HG03097 (cell line): ENCODE measurements at regions not wholly inside any gene's neighbourhood (a gene's known extent, or its start where the extent isn't known, plus 50 kb on each side); places are given as distances from the start of the nearest gene placed in this dataset.
"Not testable (repeated sequence)": the region's sequence is repeated elsewhere in the genome, so short reads cannot be mapped to it uniquely, and the experiment has no call there.

Source experiments
- ATAC-seq: cut with Tn5 transposase; IDR thresholded peaks from one replicate; pipeline ENCODE4 v1.9.1; 2021; ENCODE audit not compliant: unreplicated experiment, low FRiP score

DNA sequence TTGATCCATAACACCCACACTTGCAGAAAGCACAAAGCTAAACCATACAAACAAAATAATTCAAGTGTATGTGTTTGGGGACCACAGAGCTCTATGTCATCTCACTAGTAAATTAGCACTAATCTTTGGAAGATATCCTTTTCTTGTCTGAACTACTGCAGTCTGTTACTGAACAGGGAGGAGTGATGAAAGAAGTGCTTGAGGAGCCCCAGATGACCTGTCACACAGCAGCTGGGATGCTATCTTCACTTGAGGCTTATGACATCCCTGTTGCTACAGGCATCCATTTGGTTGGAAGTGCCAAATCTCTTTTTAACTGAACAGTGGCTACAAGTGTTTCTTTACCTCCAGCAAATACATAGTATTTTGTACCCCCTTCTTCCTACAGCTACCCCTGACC, 386.3 kb upstream of the CHAC2 start:
- no peak for ATAC-seq

DNA sequence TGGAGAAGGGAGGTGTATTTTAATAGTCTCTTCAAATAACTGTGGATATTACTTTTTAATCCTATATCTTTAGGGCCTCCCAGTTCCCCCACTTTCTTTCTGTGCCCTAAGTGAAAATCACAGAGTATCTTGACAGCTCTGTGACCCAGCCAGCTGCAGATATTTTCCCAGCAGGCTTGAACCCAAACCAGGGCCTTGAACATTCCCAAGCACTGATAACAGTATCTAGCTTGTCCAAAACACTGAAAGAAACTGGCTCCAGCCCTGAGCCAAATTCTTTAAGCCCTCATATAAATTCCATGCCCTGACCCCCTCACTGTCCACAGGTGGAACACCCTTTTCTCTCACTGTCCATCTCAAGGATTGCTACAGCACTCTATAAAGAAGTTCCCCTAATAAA, 388.1 kb upstream of the CHAC2 start:
- ATAC-seq = no peak

DNA sequence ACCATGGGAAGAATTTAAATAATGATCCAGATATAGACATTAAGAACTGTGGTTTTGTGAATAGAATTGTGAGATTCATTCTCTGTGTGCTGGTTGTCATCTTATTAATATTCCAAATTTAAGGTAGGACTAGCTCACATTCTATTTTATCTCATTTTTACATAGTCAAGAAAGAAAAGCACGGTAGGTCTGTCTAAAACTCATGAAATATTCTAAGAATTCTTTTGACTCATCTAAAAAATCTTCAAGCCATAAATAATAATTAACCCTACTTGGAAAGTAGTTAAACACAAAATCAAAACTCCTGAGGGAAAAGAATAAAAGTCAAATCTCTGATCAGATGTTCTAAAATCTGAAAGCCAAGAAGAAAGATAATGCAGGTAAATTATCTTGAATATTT, 388.8 kb upstream of the CHAC2 start:
- ATAC-seq = no peak

DNA sequence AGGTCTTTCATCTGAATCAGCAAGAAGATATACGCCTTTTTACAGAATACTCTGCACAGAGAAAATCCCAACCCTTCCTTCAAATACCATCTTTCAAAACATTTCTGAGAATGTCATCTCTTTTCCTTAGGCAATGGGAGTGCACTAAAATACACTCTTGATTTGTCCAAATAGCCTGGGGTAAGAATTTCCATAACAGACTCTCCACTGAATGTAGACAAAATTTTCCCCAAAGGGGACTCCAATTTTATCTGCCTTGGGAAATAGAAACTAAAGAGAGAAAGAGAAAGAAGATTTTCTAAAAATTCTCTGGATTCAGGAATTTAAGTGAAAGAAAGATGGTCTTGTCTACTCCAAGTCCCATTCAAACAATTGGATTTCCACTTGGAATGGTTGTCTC, 394.5 kb upstream of the CHAC2 start:
- ATAC-seq = no peak

DNA sequence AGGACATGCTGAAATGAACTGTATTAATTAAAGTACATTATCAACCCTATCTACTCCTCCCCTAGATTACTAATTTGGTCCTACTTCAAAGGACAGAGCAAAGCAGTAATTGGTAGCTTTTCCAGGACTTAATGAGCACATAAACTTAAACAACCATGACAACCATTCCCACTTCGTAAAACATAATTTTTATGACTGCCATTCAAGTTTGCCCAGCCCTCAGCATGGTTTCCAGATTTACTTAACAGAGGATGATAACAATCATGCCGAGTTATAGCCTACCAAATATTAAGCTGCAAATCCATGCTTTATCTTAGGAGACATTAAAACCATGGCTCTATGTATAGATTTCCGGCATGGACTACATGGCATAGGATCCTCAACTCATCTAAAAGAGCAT, 401.1 kb upstream of the CHAC2 start:
- ATAC-seq = no peak

DNA sequence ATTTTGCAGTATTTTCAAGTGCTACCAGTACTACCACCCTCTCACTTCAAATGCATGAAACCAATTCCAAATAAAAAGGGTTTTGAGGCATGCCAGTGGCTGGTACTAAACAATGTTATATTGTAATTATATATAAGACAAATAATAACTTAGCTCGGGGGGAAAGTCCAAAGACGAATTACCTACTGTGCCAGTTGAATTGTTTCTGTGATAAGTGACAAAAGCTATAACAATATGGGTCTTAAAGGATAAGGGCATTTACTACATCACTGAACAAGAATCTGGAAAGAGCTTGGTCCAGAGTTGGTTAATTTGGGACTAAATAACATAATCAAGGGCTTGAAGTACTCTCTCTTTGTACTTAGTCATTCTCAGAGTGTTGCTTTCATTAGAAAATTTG, 404.7 kb upstream of the CHAC2 start:
- ATAC-seq = no peak

DNA sequence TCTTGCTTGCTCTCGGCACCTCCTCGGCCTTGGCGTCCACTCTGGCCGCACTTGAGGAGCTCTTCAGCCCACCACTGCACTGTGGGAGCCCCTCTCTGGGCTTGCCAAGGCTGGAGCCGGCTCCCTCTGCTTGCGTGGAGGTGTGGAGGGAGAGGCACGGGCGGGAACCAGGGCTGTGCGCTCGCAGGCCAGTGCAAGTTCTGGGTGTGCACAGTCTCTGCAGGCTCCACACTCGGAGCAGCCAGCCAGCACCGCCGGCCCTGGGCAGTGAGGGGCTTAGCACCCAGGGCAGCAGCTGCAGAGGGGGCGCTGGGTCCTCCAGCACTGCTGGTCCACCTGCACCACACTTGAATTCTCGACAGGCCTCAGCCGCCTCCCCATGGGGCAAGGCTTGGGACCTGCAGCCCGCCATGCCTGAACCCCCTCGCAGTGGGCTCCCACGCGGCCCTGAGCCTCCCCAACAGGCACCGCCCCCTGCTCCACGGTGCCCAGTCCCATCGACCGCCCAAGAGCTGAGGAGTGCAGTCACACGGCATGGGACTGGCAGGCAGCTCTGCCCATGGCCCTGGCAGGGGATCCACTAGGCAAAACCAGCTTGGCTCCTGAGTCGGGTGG, 411.2 kb upstream of the CHAC2 start:
- ATAC-seq = no peak

DNA sequence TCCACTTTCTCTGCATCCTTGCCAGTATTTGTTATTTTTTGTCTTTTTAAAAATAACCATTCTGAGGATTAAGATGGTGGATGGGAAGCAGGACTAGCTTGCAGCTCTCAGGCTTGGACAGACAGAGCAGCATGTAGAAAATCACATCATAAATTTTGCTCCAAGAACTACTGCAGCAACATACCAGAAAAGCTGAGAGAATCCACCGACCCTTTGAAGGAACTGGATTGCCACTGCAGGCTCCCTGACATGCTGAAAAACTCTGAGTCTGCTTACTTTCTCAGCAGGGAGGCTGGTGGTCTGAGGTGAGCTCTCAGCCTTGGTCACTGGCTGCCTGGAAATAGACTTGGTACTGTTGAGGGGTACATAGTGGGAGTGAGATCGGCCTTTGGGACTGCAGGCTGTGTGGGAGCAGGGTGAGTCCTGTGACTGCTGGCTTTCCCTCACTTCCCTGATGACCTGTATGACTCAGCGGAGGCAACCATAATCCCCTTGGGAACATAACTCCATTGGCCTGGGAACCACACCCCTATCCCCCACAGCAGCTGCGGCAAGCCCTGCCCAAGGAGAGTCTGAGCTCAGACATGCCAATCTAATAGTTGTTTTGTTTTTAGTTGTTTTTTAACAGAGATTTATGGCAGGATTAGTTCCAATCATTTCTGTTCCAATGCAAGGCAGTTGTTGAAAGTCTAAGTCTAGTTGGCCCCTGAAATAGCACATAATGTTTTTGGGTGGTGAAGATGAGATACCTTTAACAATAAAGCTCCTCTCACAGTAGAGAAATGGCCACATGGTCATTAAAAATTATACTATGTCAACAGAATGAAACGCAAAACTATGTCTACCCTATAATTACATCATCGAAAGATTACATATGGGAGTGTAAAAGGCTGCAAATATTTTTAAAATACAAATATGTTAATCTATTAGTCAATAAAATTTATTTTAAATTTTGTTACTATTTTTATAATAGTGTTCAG, 414.2 kb upstream of the CHAC2 start:
- ATAC-seq = no peak

DNA sequence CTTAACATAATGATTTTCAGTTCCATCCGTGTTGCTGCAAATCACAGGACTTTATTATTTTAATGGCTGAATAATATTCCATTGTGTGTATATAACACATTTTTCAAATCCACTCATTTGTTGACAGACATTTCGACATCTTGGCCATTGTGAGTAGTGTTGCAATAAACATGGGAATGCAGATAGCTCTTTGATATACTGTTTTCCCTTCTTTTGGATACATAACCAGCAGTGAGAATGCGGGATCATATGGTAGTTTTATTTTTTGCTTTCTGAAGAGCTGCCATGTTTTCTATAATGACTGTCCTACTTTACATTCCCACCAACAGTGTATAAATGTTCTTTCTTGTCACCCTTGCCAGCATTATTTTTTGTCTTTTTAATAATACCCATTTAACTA, 420.3 kb upstream of the CHAC2 start:
- ATAC-seq = no peak

DNA sequence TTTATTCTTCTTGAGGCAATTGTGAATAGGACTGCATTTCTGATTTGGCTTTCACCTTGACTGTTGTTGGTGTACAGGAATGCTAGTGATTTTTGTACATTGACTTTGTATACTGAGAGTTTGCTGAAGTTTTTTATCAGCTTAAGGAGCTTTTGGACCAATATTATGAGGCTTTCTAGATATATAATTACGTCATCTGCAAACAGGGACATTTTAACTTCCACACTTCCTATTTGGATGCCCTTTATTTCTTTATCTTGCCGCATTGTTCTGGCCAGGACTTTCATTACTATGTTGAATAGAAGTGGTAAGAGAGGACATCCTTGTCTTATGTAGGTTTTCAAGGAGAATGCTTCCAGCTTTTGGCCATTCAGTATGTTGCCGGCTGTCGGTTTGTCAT, 425.4 kb upstream of the CHAC2 start:
- no peak for ATAC-seq

DNA sequence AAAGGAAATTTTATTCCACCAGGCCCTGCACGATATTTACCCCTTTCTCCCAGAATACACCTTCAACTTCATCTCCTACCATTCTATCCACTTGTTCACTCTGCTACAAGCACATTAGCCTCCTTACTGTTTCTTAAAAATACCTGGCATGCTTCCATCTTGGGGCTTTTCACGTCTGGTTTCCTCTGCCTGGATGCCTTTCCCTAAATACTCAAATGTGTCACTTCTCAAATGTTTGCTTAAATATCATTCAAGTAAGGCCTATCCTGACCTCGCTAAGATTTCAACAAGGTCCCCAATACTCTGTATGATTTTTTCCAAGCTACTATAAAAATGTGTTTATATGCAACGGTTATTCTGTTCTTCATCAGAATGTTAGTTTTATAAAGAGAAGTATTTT, 433.0 kb upstream of the CHAC2 start:
- no peak for ATAC-seq

DNA sequence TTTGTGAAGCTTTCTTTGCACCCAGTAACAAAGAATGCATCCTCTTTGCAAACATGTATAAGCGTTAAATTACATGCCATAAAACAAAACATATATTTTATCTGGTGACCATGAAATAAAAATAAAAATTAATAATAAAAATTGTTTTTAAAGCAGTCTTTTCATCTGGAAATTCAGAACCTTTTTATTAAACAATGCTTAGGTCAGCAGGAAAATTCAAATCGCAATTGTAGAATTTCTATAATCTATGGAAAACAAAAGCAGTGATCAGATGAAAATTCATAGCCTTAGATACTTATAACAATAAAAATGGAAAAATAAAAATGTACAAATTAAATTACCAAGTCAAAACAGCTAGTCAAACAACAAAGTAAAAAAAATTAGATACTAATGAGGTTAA, 435.9 kb upstream of the CHAC2 start:
- ATAC-seq = no peak

DNA sequence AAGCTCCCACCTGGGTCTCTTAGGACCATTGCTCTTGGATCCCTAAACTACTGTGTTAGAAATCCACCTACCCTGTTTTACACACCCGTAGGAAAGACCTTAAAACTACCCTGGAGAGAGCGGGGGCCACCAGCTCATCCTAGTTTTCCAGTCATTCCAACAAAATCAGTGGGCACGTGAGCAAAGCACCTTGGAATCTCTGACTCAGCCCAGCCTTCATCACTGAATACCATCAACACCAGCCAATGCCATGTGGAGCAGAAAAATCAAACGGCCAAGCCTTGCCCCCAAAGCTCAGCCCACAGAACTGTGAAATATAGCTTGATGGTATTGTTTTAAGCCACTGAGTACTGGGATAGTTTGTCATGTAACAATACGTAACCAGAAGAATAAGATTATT, 449.7 kb upstream of the CHAC2 start:
- ATAC-seq = no peak

DNA sequence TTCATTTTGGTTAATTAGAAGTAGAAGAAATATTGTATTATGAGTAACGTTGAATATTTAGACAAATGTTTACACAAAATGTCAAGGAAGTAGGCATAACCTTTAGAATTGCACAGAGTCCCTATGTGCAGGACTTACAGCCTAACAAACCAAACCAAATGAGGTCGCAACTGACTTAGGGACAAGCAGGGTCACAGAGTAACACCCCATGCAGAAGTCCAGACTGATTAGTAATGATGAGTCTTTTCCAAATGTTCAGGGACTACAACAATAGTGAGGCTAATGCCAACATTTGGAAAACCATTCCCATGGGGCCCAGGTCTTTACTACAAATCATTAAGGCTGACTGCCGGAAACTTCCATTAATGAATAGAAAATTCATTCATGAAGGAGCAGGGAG, 452.5 kb upstream of the CHAC2 start:
- no peak for ATAC-seq

DNA sequence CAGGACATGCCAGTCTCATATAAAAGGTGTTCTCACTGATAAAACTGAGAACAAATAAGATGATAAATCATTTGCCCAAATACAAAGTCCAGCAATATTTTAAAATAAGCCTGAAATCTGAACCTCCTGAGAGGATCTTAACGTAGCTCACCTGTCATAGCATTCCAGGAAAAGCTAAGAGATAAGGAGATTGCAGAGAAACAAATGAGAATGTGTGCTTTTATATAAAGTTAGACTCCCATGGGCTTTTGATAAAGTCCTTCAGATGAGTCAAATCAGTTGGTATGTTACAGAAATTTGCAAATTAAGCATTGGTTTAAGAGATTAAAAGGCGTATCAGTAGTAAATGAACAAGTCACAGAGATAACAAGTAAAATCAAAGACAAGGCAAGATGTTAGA, 452.9 kb upstream of the CHAC2 start:
- ATAC-seq = no peak

DNA sequence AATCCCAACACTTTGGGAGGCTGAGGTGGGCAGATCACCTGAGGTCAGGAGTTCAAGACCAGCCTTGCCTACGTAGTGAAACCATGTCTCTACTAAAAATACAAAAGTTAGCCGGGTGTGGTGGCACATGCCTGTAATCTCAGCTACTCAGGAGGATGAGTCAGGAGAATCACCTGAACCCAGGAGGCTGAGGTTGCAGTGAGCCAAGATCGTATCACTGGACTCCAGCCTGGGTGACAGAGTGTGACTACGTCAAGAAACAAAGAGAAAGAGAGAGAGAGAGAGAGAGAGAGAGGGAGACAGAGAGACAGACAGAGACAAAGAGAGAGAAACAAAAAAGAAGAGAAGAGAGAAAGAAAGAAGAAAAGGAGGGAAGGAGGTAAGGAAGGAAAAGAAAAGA, 454.0 kb upstream of the CHAC2 start:
- not testable (repeated sequence) for ATAC-seq

DNA sequence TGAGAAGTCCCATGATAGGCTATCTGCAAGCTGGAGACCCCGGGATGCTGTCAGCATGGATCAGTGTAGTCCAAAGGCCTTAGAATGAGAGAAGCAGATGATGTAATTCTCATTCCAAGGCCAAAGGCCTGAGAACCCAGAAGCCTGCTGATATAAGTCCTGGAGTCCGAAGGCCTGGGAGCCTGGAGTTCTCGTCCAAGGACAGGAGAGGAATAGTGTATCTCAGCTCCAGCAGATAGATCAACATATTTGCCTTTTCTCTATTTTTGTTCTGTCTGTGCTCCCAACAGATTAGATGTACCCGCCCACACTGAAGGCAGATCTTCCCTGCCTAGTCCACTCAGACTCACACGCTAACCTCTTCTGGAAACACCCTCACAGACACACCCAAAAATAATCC, 454.9 kb upstream of the CHAC2 start:
- ATAC-seq = no peak

DNA sequence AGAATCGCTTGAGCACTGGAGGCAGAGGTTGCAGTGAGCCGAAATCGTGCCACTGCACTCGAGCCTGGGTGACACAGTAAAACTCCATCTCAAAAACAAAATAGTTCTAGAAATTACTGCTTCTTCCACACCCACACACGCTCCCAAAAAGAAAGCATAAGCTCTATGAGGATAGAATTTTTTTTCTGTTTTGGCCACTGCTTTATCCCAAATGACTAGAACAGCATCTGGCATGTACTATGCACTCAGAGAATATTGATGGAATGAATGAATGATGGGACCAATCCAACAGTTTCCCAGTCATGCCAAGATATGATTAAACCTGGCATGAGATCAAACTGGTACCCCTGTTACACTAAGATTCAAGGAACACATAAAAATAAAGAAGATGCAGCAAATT, 455.4 kb upstream of the CHAC2 start:
- ATAC-seq = no peak

DNA sequence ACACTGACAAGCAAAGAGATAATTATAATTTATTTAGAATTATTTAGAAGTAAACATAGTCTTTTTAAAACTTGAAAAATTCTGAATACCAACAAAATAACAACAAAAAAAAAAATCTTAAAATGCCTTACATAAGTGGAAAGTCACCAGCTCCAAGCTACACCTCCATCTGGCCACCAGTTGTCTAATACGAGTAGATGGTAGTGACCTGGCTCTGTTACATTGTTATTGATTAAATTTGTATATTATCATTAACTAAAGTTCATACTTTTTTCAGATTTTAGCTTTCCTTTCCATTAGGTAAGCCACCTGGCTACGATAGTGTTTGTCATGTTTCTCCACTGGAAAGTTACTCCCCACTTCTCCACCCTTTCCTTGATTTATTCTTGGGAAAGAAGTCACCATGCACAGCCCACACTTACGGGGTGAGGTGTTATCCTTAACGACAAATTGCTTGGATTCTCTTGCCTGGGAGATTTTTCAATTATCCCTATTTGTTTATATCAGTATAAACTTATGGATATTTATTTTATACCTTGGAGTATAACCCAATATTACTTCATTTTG, 464.5 kb upstream of the CHAC2 start:
- ATAC-seq = no peak

DNA sequence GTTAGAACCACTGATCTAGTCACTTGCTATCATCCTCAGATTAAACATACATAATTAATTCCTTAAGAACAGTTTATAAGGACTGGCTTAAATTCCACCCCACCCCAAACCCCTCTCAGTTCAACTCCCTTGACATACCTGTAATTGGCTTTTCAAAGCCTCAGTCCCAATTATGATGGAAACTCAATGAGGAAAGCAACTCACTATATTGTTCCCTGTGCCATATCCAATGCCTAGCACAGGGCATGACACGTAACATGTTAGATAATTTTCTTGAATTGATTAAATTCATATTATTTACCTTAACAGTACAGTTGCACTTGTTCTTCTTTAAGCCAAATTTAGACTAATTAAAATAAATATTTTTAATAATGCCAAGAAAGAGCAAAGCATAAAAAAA, 465.1 kb upstream of the CHAC2 start:
- no peak for ATAC-seq

DNA sequence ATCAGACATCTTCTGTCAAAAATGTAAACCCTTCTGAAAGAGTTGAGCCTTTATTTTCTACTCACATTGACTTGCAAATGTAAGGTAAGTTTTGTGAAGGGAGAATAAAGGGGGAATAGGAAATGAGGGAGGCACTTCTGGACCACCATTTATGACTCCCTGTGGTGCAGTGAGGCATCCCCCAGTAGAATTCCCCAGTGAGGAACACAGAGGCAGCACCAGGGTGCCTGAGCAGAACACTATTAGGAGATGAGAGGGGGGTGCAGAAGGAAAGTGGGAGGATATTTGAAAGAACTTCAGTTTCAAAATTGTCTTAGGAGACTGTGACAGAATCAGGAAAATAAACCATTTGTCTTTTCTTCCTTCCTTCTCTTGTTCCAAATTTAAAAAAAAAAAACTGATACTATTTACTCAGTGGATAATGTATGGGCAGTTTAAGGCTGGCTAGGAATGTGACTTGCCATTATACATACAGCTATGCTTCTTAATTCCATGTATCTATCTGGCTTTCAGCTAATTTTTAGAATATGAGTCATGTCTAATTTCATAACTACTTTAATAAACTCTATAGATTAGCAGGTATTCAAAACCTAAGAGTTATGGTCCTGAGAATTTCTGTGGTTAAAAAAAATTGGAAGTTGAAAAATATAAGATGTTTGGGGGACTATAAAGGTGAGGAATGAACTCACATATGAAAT, 478.1 kb upstream of the CHAC2 start:
- no peak for ATAC-seq
